ENCODE measurements at regions not wholly inside any gene's neighbourhood (a gene's known extent, or its start where the extent isn't known, plus 50 kb on each side); places are given as distances from the start of the nearest gene placed in this dataset.
"Not testable (repeated sequence)": the region's sequence is repeated elsewhere in the genome, so short reads cannot be mapped to it uniquely, and the experiment has no call there.

- DNase-seq (ENCODE audit: low read depth in 3 of 3, low spot score in 2 of 3): no peak
These were observed 404.4 kb downstream of the SPRY2 start for GRCh38 chr13:79936368-79937136.

GRCh38 chr13:79935121-79935520 lies 405.8 kb downstream of the SPRY2 start:
- DNase-seq (ENCODE audit: low read depth in 3 of 3, low spot score in 2 of 3): no peak

DNA sequence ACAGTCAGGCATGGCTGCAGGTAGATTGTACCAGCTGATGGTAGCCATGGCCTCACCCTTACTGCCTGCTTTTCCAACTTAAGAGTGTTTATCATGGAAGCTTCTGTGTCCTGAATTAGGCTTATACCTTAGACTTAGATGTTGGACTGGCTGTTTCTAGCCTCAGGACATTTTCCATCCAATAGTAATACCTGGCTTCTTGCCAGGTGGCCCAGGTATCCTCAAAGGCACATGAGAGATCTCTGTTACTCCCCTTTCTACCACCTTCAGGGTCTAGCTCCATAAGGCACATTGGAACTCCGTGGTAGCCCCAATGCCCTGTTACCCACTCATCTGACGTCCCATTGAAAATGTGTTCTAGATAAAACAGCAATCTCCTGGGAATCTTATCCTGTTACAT lies 407.5 kb downstream of the SPRY2 start:
- DNase-seq (ENCODE audit: low read depth in 3 of 3, low spot score in 2 of 3): no peak

DNA sequence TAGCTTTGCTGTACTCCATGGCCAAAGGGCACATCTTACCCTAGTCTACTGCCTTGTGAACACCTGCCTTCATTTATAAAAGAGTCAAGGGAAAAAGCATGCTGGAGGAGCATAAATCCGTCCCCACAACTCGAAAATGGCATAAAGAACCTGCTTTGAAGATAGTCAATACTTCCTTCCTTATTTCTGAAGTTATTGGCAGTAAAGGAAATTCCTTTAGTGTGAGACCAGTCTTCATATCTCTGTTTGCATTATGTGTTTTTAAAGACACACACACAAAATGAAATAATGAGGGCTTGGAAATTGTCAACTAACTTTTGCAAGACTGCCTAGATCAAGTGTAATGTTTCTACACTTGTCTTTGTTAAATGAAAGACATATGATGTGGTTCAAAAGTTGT lies 408.4 kb downstream of the SPRY2 start:
- DNase-seq (ENCODE audit: low read depth in 3 of 3, low spot score in 2 of 3): no peak

DNA sequence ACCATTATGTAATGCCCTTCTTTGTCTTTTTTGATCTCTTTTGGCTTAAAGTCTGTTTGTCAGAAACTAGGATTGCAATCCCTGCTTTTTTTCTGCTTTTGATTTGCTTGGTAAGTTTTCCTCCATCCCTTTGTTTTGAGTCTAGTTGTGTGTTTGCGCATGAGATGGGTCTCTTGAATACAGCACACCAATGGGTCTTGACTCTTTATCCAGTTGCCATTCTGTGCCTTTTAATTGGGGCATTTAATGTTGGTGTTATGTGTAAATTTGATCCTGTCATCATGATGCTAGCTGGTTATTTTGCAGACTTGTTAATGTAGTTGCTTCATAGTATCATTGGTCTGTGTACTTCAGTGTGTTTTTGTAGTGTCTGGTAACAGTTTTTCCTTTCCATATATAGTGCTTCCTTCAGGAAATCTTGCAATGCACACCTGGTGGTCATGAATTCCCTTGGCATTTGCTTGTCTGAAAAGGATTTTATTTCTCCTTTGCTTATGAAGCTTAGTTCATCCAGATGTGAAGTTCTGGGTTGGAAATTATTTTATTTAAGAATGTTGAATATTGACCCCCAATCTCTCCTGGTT lies 416.9 kb downstream of the SPRY2 start:
- DNase-seq (ENCODE audit: low read depth in 3 of 3, low spot score in 2 of 3): not testable (repeated sequence)

- no peak for DNase-seq (ENCODE audit: low read depth in 3 of 3, low spot score in 2 of 3)
These were observed 421.8 kb downstream of the SPRY2 start for GRCh38 chr13:79919091-79919490.

DNA sequence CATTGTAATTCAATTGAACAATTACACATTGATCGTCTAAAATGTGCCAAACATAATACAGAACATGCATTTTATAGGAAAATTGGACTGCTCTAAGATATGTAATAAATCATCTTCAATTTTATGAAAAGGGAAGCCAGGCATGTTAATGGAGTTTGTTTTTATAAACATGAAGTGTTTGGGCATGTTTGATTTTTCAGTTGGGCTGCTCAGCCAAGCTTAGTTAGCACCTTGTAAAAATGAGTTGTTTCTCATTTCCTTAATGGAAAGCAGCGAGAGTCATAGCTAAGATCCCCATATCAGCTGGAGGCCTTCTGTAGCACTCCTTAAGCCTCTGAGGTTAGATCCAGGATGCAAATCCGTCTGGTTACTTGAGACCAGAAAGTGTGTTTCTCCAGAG lies 422.3 kb downstream of the SPRY2 start:
- no peak for DNase-seq (ENCODE audit: low read depth in 3 of 3, low spot score in 2 of 3)

DNA sequence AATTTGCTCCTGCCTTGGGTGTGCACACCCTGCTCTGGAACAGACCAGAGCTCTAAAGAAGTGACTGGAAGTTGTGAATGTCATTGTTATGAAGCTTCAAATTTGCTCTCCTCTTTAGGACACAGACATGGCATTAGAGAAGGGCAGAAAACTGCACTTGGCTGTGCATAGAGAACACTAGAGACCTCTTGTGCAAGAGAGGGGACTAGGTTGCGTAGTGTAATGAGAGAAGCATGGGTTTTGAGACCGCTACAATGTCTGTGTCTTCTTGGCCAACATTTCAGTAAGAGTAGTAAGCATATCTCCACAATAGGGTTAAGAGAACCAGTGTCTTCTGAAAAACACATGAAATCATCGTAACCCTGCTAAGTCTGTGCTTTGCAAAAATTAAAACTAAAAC lies 423.3 kb downstream of the SPRY2 start:
- no peak for DNase-seq (ENCODE audit: low read depth in 3 of 3, low spot score in 2 of 3)

- DNase-seq (ENCODE audit: low read depth in 3 of 3, low spot score in 2 of 3): no peak
These were observed 425.7 kb downstream of the SPRY2 start for GRCh38 chr13:79915114-79915811.

DNA sequence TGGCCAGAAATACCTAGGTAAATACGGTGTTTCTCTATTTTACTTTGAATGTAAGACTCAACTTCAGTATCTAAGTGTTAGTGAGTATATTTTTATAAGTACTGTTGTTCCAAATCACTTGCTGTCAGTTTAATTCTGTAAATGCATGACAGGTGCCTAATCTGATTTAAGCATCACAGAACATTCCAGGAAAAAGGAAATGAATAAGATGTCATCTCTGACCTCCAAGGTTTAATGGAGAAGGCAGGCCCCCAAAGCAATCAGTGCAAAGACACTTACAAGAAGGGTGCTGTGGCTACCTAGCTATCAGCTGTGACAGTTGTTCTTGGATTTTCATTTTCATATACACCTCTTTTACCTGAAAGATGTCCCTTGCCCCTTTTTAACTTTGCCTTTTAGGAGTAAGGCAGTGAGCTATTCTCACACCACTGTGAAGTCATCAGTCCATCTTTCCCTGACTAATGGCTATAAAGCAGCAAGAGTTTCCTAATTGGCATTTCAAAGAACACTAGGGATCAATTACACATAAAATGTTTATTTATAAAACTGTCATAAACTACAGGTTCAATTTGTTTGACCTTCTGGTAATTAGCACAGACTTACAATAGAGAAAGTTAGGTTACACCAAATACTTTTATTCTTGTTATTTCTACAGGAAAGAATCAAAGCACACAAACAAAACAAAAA lies 427.6 kb downstream of the SPRY2 start:
- DNase-seq (ENCODE audit: low read depth in 3 of 3, low spot score in 2 of 3): no peak

DNA sequence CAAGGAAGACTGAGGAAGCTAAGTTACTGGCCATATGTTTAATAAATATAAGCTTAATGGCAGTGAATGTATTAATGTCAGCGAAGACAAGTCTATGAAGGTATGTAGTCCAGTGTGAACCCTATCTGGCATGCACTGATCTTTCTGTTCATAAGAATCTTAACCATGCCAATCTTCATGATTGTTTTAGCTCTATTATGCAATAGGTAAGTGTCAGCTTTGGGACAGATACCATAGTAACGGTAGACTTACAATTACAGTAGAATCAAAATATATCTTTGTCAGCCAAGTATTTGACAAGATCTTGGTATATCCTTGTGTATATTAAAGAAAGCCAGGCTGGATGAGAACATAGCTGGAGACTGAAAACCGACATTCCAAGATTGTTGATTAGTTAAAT lies 428.5 kb downstream of the SPRY2 start:
- DNase-seq (ENCODE audit: low read depth in 3 of 3, low spot score in 2 of 3): no peak

GRCh38 chr13:79910875-79911540 lies 429.9 kb downstream of the SPRY2 start:
- DNase-seq (ENCODE audit: low read depth in 3 of 3, low spot score in 2 of 3): no peak

DNA sequence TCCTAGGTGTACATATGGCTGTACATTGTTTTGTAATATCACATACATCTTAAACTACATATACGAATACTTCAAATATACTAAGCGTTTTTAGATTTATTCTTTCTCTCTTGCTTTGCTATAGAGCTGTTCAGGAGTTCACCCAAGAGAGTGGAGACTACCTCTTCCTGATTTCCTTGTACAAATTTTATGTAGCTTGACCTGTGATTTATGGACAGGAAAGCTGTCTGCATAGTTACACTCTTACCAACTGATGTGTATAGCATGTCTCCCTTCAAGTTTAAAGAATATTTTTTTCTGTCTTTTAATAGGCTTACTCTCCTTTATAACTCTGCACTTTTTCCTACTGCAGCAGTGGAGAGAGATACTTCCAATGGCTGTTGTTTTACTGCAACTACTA lies 428.7 kb downstream of the NDFIP2 start:
- peak in 2 of 3 donors; percentile 58 to 74 for DNase-seq (ENCODE audit: low read depth in 3 of 3, low spot score in 2 of 3)

GRCh38 chr13:79908381-79908780 lies 427.4 kb downstream of the NDFIP2 start:
- no peak for DNase-seq (ENCODE audit: low read depth in 3 of 3, low spot score in 2 of 3)

- no peak for DNase-seq (ENCODE audit: low read depth in 3 of 3, low spot score in 2 of 3)
These were observed 426.6 kb downstream of the NDFIP2 start for GRCh38 chr13:79907527-79907926.

DNA sequence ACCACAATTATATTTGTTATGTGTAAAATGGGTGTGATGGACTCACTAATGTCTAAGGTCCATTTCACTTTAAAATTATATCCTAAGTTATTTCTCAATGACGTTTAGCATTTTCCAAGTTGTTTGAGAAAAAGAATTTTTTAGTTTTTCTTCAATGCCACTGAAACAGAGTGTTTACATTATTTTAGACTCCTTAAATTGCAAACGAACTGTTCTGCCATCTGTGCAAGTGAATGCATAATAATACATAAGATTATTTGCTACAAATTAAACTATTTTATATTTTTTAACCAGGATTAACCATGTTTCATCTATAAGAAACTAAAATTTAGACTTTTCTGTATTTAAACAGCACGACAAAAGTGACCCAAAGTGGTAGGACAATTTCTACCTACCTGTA lies 425.4 kb downstream of the NDFIP2 start:
- no peak for DNase-seq (ENCODE audit: low read depth in 3 of 3, low spot score in 2 of 3)

- no peak for DNase-seq (ENCODE audit: low read depth in 3 of 3, low spot score in 2 of 3)
These were observed 424.1 kb downstream of the NDFIP2 start for GRCh38 chr13:79905018-79905417.

DNA sequence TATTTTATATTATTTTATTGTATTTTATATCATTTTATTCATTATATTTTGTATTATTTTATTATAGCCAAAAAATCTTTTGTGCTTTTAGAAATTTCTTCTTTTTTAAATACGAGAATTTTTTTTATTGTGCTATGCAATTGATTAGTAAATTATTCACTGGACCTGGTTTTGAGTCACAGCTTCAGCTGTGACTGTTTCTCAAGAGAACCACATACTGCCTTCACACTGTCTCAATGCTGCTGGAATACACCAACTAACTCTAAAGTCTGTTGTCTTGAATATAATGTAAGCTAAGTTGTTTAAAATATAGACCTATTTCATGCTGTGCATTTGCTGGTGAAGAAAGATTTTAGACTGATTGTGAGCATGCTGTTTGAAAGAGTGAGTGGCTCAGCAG lies 423.6 kb downstream of the NDFIP2 start:
- DNase-seq (ENCODE audit: low read depth in 3 of 3, low spot score in 2 of 3): no peak

DNA sequence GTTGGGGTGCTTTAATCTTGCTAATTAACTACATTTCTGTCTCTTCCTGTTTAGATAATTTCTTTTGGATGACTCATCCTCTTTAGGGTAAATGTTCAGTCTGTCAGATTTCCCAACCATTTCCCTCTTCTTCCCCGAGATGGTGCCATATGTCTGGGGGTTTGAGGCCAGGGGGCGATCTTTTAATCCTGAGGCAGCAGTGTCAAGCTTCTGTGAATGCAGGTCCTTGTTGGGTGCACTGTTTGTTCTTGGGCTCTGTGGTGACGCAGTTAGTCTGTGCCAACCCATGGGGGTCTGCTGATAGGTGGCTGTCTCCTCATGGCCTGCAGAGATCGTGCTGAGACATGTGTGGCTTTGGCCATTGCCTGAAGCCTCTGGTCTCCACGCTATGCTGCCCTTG lies 420.4 kb downstream of the NDFIP2 start:
- DNase-seq (ENCODE audit: low read depth in 3 of 3, low spot score in 2 of 3): no peak

DNA sequence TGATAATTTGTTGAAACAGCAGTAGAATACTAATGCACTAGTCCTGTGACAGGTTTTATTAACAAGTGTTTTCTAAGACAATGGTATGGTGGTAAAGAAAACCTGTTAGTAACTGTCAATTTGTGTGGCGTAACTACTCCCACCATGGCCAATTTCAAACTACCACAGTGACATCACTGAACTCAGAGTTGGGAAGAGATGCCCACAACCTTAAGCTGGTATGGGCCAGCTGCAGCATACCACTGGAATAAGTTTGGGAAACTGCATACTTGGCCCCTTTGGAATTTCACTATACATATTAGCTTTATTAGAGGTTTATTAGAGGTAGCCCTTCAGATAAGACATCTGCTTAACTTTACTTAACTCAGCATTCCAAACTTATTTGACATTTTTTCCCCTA lies 419.4 kb downstream of the NDFIP2 start:
- no peak for DNase-seq (ENCODE audit: low read depth in 3 of 3, low spot score in 2 of 3)

- no peak for DNase-seq (ENCODE audit: low read depth in 3 of 3, low spot score in 2 of 3)
These were observed 418.0 kb downstream of the NDFIP2 start for GRCh38 chr13:79898996-79899395.
